HG02852 (cell line): ENCODE measurements at regions not wholly inside any gene's neighbourhood (a gene's known extent, or its start where the extent isn't known, plus 50 kb on each side); places are given as distances from the start of the nearest gene placed in this dataset.
"Not testable (repeated sequence)": the region's sequence is repeated elsewhere in the genome, so short reads cannot be mapped to it uniquely, and the experiment has no call there.

Experiments used
- ATAC-seq: cut with Tn5 transposase; IDR thresholded peaks from one replicate; pipeline ENCODE4 v1.9.1; 2021; ENCODE audit warnings: mild to moderate bottlenecking, moderate library complexity; ENCODE audit not compliant: unreplicated experiment

GRCh38 chr3:8387571-8387970 is 114.1 kb upstream of the LMCD1 start:
- no peak for ATAC-seq

- ATAC-seq: no peak
These were observed 101.9 kb upstream of the LMCD1 start for GRCh38 chr3:8399686-8400085.

GRCh38 chr3:8400911-8401310 is 100.7 kb upstream of the LMCD1 start:
- no peak for ATAC-seq

GRCh38 chr3:8403996-8404395 is 97.6 kb upstream of the LMCD1 start:
- no peak for ATAC-seq

GRCh38 chr3:8405144-8405543 is 96.5 kb upstream of the LMCD1 start:
- no peak for ATAC-seq

GRCh38 chr3:8406479-8406878 is 95.1 kb upstream of the LMCD1 start:
- no peak for ATAC-seq

- no peak for ATAC-seq
These were observed 88.2 kb upstream of the LMCD1 start for GRCh38 chr3:8413337-8413926.

- peak; percentile 72 for ATAC-seq
These were observed 84.7 kb upstream of the LMCD1 start for GRCh38 chr3:8416965-8417364.

GRCh38 chr3:8420612-8421011 is 81.0 kb upstream of the LMCD1 start:
- ATAC-seq: no peak

GRCh38 chr3:8421267-8421666 is 80.4 kb upstream of the LMCD1 start:
- no peak for ATAC-seq

GRCh38 chr3:8421711-8422110 is 79.9 kb upstream of the LMCD1 start:
- ATAC-seq: no peak

- no peak for ATAC-seq
These were observed 78.3 kb upstream of the LMCD1 start for GRCh38 chr3:8423307-8423706.

- ATAC-seq: no peak
These were observed 77.3 kb upstream of the LMCD1 start for GRCh38 chr3:8424281-8424680.

GRCh38 chr3:8436661-8437287 is 64.8 kb upstream of the LMCD1 start:
- ATAC-seq: no peak

GRCh38 chr3:8438507-8439079 is 63.0 kb upstream of the LMCD1 start:
- ATAC-seq: no peak

- ATAC-seq: not testable (repeated sequence)
These were observed 61.5 kb upstream of the LMCD1 start for GRCh38 chr3:8440142-8440541.

GRCh38 chr3:8441969-8442559 is 59.6 kb upstream of the LMCD1 start:
- ATAC-seq: no peak

- ATAC-seq: no peak
These were observed 58.5 kb upstream of the LMCD1 start for GRCh38 chr3:8442993-8443650.

- no peak for ATAC-seq
These were observed 57.5 kb upstream of the LMCD1 start for GRCh38 chr3:8443829-8444791.

- no peak for ATAC-seq
These were observed 56.7 kb upstream of the LMCD1 start for GRCh38 chr3:8444883-8445282.

- ATAC-seq: no peak
These were observed 55.8 kb upstream of the LMCD1 start for GRCh38 chr3:8445861-8446260.
